GM19328 (cell line): ENCODE measurements at regions not wholly inside any gene's neighbourhood (a gene's known extent, or its start where the extent isn't known, plus 50 kb on each side); places are given as distances from the start of the nearest gene placed in this dataset.

Experiments
- ATAC-seq: cut with Tn5 transposase; IDR thresholded peaks from one replicate; pipeline ENCODE4 v1.9.1; 2021; ENCODE audit warnings: mild to moderate bottlenecking, moderate library complexity; ENCODE audit not compliant: unreplicated experiment

DNA sequence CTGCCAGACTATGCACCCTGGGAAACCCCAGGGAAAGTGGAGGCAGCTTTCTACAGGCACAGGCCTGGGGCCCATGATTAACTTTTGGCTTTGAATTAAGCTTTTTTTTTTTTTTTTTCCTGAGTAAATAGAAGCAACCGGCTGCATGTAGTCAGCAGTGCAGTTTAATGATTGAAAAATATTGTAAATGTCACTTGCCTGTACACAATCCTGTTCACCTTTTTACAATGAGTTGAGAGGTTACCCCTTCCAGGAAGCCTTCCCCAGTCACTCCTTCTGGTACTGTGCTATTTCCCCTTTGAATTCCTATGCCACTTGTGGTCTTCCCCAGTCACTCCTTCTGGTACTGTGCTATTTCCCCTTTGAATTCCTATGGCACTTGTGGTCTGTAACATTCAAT lies 475.6 kb downstream of the TDRD15 start:
- ATAC-seq = no peak

DNA sequence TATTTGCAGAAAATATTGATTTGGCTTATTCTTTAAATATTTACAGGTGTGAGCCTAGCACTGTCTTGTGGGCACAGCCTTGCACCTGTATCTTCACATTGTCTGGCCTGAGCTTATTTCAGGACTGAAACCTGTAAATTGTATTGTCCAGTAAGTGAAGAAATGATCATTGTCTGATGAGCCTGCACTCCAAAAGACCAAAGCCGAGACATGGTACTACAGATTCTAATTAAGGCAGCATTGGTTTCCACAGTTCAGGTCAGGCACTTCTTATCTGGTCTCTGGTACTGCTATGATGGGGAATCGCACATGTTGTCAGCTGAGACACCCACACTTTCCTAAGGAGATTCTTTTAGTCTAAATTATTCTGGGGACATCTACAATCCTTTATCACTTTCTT lies 479.0 kb downstream of the TDRD15 start:
- ATAC-seq = no peak

DNA sequence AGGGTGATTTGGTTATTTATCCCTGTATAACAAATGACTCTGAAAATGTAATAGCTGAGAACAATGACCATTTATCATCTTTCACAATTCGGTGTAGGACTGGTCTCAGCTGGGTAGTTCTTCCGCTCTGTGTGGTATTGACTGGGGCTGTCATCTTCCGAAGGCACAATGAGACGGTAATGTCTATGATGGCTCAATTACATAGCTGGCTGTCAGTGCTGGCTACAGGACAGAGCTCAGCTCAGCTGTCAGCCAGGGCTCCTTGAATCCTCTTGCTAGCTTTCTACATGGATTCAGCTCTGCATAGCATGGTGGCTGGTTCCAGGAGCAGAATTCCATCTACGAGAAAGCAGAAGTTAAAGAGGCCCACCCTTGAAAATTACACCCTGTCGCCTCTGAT lies 483.8 kb downstream of the TDRD15 start:
- ATAC-seq = no peak

DNA sequence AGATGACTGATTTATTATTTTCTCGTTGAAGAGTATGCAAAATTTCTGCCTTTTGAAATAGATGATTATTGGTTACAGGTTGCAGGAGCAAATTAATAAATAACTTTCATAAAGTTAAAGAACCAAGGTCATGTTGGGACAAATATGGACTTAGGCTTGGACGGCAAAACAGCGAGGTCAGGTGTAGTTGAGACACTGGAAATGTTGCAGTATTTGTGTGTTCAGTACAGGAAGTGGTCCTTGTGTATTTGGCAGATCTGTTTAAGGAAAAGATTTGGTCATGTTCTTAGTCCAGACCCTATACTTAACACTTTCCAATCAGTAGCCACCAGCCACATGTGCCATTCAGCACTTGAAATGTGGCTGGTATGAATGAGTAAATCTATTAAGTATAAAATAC lies 486.5 kb downstream of the TDRD15 start:
- no peak for ATAC-seq

DNA sequence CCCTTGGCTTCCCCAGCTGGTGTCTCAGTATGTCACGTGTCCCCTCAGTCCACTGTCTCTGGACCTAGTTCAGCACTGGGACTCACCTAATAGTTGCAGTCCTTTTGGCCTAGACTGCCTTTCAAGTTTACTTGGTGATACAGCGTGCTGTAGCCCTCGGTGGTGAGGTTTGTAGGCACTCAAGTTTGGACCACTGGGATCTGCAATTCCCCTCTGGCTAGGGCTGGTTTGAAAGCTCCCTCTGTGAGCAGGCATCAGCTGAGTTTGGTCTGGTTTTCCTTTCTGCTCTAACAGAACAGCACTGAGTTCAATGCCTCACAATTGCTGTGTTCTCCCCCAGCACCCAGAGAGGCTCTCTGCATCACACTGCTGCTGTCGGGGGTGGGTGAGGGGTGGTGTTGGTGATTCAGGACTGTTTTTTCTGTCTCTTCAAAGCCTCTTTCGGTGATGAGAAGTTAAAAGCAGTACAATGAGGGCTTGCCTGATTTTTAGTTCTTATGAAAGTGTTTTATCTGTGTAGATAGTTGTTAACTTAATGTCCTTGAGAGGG lies 494.2 kb downstream of the TDRD15 start:
- ATAC-seq = no peak

DNA sequence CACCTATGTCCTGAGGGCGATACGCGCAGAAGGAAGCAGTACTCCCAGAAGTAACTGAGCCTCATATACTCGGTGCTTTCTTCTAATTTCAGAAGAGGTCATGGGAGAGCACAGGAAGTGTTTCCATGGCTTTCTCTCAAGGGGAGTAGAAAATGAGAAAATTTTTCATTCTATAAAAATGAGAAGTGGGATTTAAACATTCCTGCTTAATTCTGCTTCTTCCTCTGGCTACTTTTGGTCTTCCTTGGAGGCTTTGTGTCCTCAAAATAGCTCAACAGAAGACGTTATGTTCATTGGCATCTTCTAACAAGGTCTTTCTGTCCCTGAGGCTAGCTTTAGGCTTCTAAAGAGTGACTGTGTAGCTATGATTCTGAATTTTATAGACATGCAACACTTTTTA lies 497.0 kb downstream of the TDRD15 start:
- no peak for ATAC-seq

DNA sequence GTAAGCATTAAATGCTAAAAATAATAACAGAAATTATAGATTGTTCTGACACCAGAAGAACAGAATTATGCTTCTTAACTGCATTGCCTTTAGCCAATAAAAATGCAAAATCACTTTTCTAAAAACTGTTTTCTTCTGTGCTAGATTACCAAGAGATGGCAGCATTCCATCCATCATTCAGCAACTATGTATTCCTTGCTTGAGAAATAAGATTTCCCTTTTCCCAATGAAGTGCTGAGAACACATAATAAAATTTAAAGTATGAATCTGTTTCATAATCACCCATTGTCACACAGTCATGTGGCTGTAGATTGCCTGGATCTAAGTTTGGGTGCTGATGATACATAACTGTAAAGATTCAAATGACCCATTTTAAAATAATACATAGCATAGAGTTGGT lies 504.2 kb downstream of the TDRD15 start:
- ATAC-seq = no peak

DNA sequence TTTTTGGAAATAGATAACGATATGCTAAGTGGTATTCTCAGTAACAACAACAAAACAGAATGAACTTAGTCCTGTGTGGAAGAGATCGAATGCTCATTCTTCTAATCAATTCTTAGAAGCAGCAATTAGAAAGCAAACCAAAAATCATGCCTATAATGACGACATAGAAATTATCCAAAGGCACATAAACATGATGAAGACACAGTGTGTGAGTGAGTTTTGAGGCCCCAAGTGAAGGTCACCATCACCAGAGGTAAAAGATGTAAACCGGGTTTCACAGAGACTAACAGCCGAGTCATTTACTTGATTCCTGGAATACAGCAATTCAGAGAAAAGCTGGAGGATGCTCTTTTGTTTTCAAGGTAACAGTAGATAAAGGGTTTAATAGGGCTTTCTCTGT lies 509.2 kb downstream of the TDRD15 start:
- no peak for ATAC-seq

DNA sequence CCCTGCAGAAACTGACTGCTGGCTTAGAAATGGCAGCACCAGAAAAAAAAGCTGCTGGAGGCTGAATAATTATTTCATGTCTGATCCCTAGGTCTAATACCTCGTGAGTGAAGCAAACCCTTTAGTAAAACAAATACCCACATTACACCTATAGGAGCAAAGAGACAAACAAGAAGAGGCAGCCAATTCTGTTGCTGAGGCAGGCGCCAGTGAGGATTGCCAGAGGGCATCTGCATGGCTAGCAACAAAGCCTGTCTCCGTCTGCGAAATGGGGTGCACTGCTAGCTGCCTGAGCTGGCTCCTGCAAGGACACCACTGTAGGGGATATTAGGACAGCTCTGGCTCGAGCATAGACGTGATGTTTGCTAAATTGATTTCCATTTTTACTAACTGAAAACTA lies 509.7 kb downstream of the TDRD15 start:
- no peak for ATAC-seq

DNA sequence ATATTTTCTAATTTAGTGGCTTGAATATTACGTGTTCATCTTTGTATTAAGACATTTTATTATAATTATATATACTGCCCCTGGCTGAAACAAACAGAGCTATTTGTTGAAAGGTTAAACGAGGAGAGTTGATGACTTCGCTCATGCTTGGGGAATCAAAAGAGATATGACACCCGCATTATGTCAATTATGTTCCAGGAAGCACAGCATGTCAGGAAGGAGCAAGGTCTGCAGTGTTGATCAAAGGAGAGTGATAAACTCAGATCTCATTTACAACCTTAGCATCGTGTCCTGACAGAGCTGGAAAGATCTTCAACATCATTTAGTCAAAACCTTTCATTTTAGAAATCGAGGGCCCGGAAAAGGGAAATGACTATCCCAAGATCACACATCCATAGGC lies 510.1 kb downstream of the TDRD15 start:
- ATAC-seq = no peak

DNA sequence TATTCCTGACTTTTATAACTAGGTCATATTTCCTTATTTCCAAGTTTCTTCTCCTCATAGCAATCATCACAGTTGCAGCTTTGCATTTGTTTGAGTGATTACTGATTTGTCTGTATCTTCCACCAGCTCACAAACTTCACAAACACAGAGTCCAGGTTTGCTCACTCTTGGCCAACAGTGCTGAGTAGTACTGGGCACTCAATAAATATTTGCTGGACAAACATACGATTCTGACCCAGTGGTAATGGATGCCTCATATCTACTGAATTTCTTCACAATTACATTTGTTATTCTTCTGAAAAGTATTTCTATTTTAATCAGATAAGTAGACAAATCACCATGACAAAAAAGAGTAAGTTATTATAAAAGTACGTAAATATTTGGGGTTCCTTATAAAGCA lies 516.3 kb downstream of the TDRD15 start:
- no peak for ATAC-seq

DNA sequence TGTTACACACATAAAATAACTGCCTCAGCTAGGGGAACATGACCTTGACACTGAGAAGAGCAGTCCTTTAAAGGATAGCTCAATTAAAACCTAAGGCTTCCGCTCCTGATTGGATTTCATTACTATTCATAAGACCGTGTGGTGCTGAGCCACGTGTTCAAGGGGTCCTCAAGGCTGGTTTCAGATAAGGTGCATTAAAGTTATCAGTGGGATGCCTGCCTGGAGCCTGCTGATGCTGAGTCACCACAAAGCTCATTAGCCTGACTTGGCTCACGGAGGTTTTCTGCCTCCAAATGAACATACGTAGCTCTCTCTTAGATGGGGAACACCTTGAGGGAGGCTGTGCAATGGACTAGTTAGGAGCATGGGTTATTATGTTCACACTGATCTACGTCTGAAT lies 518.9 kb downstream of the TDRD15 start:
- ATAC-seq = no peak

DNA sequence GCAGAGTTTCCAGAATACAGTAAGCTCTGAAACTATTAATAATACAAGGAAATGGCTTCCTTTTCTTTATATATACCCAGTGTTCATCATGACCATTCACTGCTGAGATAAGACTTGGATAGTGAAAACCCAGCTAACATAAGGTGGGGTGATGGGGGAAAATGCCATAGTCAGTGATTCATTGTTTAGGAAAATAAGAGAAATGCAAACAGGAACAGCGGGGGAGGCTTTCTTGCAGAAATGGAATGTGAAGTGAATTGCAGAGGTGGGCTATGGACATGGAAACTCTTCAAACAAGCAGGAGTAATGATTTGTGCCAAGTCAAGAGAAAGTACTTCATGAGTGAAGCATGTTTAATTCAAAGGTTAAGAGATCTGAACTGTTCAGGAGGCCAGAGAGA lies 519.4 kb downstream of the TDRD15 start:
- no peak for ATAC-seq

DNA sequence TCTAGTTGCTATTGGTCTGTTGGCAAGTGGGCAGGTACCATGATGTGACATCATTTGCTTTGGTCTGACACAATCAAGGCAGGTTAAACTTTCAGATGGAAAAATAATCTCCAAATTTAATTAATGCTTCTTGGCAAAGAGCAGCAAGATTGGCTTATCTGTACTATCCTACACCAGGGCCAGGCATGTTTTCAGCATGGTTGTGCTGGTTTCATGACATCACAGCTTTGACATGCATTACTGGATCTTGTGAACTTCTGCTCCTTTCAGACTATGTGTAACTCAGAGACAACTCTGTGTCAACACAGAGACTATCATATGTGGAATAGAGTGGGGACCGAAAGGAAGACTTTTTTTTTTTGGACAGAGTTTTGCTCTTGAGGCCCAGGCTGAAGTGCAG lies 520.5 kb downstream of the TDRD15 start:
- no peak for ATAC-seq

DNA sequence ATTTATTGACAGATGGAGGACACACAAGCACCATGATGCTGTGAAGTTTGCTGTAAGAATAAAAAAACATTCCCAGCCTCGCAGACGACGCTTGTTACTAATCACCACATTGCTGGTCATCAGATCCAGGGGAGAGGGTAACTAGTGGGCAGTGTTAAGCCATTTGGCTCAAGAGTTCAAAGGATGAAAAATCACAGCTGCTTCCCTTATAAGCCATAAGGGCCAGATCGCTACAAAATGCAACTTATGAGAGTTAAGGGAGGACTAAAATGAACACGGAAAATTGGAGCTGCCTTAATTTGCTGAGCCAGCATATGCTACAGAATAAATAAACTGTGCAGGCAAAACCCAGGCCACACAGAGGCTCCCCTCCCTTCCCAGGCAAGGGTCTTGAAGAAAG lies 522.6 kb downstream of the TDRD15 start:
- ATAC-seq = no peak

DNA sequence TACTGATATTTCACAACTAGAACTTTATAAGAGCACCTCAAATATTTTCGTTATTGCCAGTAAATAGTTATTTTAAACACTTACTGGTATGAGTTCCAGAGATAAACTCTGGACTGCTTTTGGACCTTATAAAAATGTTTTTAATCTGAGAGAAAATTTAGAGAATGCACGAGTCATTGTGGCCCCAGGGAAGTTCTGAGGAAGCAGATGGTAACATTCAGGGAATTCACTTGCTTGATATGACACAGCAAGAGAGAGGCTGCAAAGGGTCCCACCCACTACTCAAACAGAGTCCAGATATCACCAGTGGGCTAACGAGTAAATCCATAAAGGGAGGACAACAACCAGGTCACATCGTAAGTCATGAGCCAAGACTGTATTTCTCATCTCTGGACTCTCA lies 526.8 kb downstream of the TDRD15 start:
- ATAC-seq = no peak

DNA sequence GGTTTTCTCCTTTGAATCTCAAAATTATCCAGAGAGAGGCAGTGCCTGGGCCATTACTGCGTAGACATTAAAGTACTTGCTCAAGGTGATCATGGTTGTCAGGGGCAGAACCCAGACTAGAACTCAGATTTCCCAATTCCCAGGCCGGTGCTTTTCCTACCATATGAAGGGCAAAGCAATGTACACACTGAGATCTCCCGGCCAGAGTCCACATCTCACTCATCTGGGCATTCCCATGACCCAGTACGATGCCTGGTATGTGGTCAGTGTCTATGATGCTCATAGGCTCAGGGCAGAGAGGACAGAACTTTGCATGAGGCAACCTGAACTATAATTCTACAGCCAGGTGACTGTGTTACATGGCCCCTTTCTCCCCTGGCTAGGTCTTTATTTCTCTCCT lies 531.4 kb downstream of the TDRD15 start:
- no peak for ATAC-seq

DNA sequence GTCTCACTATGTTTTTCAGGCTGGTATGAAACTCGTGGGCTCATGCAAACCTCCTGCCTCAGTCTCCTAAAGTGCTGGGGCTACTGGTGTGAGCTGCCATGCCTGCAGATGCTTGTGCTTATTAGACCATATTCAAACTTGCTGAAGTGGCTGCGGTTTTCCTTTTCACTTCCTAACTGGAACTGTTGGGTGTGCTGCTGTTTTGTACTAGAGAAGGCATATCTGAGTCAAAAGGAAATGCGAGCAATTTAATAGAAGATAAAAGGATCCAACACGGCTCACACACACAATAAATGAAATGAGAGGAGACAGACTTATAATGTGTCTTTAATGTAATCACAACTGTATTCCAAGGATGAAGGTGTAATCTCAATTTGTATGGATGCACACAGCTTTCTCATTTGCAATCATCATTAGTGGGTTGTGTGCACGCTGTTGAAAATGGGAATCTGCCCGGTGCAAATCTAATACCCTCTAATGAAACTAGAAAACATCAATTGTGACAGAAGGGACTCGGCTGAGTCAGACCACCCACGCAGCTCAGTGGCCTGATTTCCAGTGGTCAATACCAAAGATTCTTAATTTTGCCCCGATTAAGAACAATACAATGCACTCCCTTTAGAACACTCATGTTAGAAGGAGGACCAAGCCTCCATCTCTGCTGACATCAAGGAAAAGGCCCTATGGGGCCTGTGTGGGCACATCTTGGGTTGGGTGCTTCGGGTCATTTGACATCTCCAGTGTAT lies 532.7 kb downstream of the TDRD15 start:
- ATAC-seq = no peak

DNA sequence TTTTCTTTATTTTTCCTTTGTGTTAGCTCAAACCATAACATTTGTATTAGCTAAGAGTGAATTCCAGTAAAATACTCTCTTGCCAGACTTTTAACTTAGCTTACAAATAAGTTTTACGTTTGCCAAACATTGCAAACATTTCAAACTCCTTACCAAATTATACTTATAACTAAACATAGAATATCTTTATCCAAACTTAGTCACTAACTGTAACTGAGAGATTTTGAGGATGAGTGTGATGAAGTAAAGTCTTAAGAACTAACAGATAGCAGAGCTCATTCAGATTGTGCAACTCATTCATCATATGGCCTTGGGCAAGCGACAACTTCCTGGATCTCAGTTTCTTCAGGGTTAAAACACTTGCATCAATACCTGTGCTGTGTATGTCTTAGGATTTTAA lies 533.7 kb downstream of the TDRD15 start:
- ATAC-seq = no peak

DNA sequence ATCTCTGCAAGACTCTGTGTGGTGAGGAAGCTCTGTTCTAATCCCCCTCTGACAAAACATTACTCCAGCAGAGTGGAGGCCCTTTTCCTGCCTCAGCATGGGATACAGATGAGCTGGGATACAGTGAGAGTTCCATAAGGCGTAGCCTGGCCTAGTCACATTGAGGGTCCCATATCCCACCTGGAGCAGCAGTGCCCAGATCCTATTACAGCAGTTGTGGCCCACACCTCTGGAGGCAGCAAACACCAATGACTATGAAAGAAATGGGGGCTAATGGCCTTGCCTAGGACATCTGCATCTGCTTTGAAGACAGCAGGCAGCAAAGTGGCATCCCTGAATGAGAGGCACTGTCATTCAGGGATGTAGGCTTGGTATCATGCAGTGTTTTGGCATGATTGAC lies 534.5 kb downstream of the TDRD15 start:
- ATAC-seq = no peak

DNA sequence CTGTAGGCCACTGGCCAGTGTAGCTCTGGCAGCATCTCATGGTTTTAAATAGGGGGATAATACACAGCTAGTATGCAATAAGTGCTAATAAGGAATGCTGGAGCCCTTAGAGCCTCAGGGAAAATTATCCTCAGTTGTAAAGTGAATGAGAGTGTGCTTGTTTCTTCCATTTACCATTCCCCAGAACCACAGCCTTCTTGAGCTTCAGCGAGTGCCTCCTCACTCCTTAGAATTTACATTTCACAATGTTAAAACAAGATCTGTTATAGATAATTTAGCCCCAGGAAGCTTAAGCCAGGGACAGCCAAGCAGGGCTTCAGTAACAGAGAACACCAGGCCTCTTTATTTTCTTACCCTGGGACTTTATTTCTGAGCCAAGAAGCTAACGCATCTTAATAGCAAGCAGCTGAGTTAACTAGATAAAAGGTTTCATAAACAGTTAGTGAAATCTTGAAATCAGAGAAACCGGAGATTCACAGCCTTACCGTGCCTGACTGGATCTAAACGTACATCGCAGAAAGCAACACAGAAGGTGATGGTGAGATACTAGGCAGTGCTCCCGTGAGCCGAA lies 535.2 kb downstream of the TDRD15 start:
- no peak for ATAC-seq

DNA sequence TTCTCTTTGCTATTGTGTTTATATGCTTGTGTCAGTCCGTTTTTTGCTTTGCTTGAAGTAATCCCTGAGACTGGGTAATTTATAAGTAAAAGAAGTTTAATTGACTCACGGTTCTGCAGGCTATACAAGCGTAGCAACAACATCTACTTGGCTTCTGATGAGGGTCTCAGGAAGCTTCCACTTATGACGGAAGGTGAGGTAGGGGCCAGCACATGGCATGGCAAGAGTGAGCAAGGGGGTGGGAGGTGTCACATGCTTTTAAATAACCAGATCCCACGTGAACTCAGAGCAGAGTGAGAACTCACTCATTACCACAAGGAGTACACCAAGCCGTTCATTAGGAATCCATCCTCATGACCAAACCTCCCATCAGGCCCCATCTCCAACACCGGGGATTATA lies 540.3 kb downstream of the TDRD15 start:
- ATAC-seq = no peak

DNA sequence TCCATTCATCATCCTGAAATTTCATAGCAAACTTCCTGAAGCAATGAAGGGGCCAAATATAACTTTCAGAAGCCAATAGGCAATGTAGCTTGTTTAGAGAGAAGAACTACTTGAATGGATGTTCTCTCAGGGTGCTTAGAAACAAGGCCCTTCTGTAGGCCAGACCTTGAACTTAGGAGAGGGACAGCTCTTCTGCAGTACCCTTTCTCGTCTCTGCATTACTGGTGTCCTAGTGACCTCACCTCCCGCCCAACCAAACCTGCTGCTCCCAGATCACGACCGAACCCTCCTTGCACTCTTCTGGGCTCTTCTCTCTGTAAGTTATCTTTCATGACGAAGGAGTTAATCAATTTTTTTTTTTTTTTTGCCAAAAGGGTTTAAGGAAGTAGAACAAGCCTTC lies 543.9 kb downstream of the TDRD15 start:
- ATAC-seq = no peak
